ENCODE measurements at regions not wholly inside any gene's neighbourhood (a gene's known extent, or its start where the extent isn't known, plus 50 kb on each side); places are given as distances from the start of the nearest gene placed in this dataset.

DNA sequence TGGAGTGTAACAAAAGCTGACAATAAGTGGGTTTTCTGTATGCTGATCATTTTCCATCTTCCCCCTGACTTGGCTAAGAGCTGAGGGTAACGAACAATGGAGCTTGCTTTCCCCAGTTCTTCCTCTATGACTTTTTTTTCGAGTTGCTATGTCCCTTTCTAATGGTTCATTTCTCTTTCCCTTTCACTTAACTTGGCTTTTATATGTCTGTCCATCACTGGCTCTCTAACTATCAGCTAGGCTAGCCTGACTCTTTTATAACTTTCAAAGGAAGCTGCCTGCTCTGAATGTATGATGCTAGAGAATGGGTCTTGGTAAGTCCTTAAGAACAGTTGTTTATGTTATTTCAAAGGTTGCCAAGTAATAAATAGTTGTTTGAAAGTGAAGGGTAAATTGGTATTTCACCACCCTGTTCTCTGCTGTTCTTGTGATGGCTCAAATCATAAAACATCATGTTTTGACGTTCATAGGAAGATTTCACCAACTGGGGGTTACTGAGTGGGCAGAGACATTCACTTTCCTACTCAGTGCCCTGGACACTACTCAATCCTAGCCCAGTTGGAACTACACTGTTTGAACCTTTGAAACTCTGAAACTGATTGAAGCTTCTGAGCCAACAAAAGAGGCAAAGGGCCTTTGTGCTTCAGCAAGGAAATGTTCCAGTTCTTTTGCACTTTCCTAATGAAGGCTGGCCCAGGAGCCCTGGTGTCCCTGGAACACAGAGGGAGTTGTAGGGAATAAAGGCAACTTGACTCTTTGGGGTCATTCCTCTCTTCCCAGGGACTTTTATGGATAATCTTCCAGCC lies 85.4 kb upstream of the PHYHIPL start:
- Mint-ChIP-seq H3K4me3 (no peak overlapping the region), H3K36me3 (no peaks in the 10 kb centered on the region), H3K27ac (no peak overlapping the region), H3K27me3 (no peaks in the 10 kb centered on the region), H3K4me1 (no peaks in the 10 kb centered on the region), H3K9me3 (peaks cover 0 to 4% (median 0%) of the 10 kb centered on the region in 8 donors)
- no peak overlapping the region for H3K4me3 ChIP-seq (ENCODE audit: low read length in 2 of 2)
- H3K27ac ChIP-seq (ENCODE audit: low read depth, low read length): no peak overlapping the region
- no peak for DNase-seq
- ChIA-PET CTCF (ENCODE audit: partially characterized antibody) (no interaction called here), POLR2A (ENCODE audit: partially characterized antibody) (no interaction called here)
- H3K4me1 ChIP-seq (ENCODE audit: insufficient read depth, low read length): no peaks in the 10 kb centered on the region
- intact Hi-C loops (cut with micrococcal nuclease): no loop called here
- no peaks in the 10 kb centered on the region for H3K9me3 ChIP-seq (ENCODE audit: control insufficient read depth in 1 of 2, low read length in 2 of 2)
- H3K27me3 ChIP-seq (ENCODE audit: insufficient read depth, low read length): no peaks in the 10 kb centered on the region
- no peaks in the 10 kb centered on the region for H3K36me3 ChIP-seq (ENCODE audit: insufficient read depth, low read length)

DNA sequence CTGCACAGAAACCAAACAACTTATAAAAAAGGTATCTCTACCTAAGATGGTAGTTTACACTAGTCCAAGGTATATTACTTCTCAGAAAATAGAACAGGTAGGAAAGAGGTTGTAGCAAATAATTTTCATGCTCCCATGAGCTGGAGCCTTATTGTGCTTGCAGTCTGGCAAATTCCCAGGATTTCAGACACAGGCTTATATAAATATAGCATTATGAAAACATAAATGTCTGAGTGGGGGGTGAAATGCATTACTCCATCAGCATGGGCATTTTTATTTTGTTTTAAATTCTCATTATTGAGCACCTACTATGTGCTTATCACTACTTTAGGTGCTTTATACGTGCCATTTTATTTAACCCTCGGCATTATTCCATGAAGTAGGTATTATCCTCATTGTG lies 83.0 kb upstream of the PHYHIPL start:
- no peaks in the 10 kb centered on the region for H3K4me1 ChIP-seq (ENCODE audit: insufficient read depth, low read length)
- no peaks in the 10 kb centered on the region for H3K9me3 ChIP-seq (ENCODE audit: control insufficient read depth in 1 of 2, low read length in 2 of 2)
- H3K36me3 Mint-ChIP-seq: no peaks in the 10 kb centered on the region
- CTCF ChIA-PET (ENCODE audit: partially characterized antibody): no interaction called here
- H3K9me3 Mint-ChIP-seq: peaks cover 0 to 4% (median 0%) of the 10 kb centered on the region in 8 donors
- no peak overlapping the region for H3K4me3 Mint-ChIP-seq
- no peaks in the 10 kb centered on the region for H3K27me3 Mint-ChIP-seq
- H3K4me3 ChIP-seq (ENCODE audit: low read length in 2 of 2): no peak overlapping the region
- H3K27me3 ChIP-seq (ENCODE audit: insufficient read depth, low read length): no peaks in the 10 kb centered on the region
- POLR2A ChIA-PET (ENCODE audit: partially characterized antibody): no interaction called here
- H3K27ac Mint-ChIP-seq: no peak overlapping the region
- no peaks in the 10 kb centered on the region for H3K4me1 Mint-ChIP-seq
- intact Hi-C loops (cut with micrococcal nuclease): no loop called here
- no peak for DNase-seq
- H3K36me3 ChIP-seq (ENCODE audit: insufficient read depth, low read length): no peaks in the 10 kb centered on the region
- no peak overlapping the region for H3K27ac ChIP-seq (ENCODE audit: low read depth, low read length)

DNA sequence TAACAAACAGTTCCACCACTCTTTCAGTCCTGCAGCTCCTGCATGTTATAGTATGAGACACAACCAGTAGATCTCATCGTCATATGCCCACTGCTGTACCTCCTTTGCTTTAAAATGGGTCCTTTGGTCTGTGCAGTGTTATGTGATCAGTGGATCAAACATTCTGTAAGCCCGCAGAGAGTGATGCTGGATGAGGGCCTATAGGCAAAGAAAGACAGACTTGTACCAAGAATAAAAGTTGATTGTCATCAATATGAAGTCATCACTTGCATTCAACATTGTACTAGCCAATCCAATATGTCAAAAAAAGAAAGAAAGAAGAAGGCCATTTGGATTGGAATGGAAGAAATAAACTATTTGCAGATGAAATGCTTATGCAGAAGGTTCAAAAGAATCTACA lies 79.8 kb upstream of the PHYHIPL start:
- Mint-ChIP-seq H3K4me3 (no peak overlapping the region), H3K36me3 (no peaks in the 10 kb centered on the region), H3K9me3 (peaks cover 0 to 2% (median 0%) of the 10 kb centered on the region in 8 donors), H3K27me3 (no peaks in the 10 kb centered on the region), H3K27ac (no peak overlapping the region), H3K4me1 (no peaks in the 10 kb centered on the region)
- H3K27me3 ChIP-seq (ENCODE audit: insufficient read depth, low read length): no peaks in the 10 kb centered on the region
- POLR2A ChIA-PET (ENCODE audit: partially characterized antibody): no interaction called here
- CTCF ChIA-PET (ENCODE audit: partially characterized antibody): no interaction called here
- no peak for DNase-seq
- H3K27ac ChIP-seq (ENCODE audit: low read depth, low read length): no peak overlapping the region
- no peaks in the 10 kb centered on the region for H3K9me3 ChIP-seq (ENCODE audit: control insufficient read depth in 1 of 2, low read length in 2 of 2)
- no peaks in the 10 kb centered on the region for H3K4me1 ChIP-seq (ENCODE audit: insufficient read depth, low read length)
- intact Hi-C loops (cut with micrococcal nuclease): no loop called here
- no peak overlapping the region for H3K4me3 ChIP-seq (ENCODE audit: low read length in 2 of 2)
- no peaks in the 10 kb centered on the region for H3K36me3 ChIP-seq (ENCODE audit: insufficient read depth, low read length)

DNA sequence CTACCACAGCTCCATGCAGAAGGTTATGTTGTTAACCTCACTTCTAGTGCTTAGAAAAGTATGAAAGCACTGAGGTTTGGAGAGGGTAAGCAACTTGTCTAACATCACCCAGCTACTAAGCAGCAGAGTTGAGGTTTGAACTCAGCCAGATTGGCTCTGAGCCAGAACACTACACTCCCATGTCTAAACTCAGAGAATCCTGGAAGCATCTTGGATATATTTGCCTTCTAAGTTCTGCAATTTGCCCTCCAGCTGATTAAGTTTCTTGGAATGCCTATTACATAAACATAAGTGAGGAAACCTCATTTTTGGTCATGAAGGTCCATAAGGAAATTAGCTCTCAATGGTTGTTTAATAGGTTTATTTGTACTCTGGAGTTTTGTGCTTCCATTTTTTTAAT lies 78.1 kb upstream of the PHYHIPL start:
- no peak for DNase-seq
- no peak overlapping the region for H3K4me3 ChIP-seq (ENCODE audit: low read length in 2 of 2)
- no peaks in the 10 kb centered on the region for H3K4me1 Mint-ChIP-seq
- no peaks in the 10 kb centered on the region for H3K36me3 Mint-ChIP-seq
- no peaks in the 10 kb centered on the region for H3K36me3 ChIP-seq (ENCODE audit: insufficient read depth, low read length)
- no peaks in the 10 kb centered on the region for H3K9me3 ChIP-seq (ENCODE audit: control insufficient read depth in 1 of 2, low read length in 2 of 2)
- no peaks in the 10 kb centered on the region for H3K27me3 Mint-ChIP-seq
- no peaks in the 10 kb centered on the region for H3K27me3 ChIP-seq (ENCODE audit: insufficient read depth, low read length)
- no peaks in the 10 kb centered on the region for H3K4me1 ChIP-seq (ENCODE audit: insufficient read depth, low read length)
- H3K9me3 Mint-ChIP-seq: peaks cover 0 to 2% (median 0%) of the 10 kb centered on the region in 8 donors
- ChIA-PET CTCF (ENCODE audit: partially characterized antibody) (no interaction called here), POLR2A (ENCODE audit: partially characterized antibody) (no interaction called here)
- H3K4me3 Mint-ChIP-seq: no peak overlapping the region
- intact Hi-C loops (cut with micrococcal nuclease): no loop called here
- H3K27ac Mint-ChIP-seq: no peak overlapping the region
- no peak overlapping the region for H3K27ac ChIP-seq (ENCODE audit: low read depth, low read length)

DNA sequence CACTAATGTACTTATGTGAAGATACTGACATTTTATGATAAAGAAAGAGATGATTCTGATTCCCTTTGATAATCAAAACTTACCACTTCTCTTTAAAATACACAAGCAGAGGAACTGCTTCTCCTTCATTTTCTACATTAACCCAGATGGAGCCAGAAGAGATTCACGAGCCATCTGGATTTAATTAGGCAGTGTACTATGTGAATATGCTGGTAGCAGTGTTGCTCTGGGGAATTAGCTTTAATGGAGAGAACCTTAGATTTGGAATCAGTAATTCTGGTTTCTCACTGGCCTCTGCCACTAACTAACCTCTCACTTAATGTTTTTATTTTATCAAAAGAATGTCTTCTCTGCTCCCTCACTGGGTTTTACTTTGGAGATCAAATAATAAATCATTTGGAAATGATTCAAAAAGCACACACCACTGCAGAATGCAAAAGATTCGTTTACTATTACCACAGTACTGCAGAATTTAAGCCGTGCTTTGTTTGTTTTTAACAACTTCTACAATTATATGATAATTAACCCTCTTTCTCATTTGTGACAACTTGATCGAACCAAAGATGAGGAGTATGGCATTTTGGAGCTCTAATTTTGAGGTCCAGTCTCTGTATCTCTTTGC lies 77.5 kb upstream of the PHYHIPL start:
- CTCF ChIA-PET (ENCODE audit: partially characterized antibody): no interaction called here
- no peak for DNase-seq
- intact Hi-C loops (cut with micrococcal nuclease): no loop called here

DNA sequence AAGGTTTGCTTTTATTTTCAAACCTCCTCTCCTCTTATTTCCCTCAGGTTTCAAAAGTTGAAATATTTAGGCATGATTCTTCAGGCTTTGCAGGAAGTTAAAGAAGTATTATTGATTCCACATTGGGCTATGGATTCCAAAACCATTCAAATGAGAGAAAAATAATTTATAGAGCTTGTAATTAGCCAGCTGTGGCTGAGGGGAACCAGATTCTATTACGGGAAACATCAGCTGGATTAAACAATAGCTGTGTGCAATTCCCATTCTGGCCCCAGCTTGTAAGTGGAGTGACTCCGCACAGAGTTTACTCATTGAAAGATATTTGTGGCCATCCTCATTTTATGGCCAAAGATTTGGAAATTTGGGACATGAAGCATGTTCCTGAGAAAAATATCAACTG lies 77.0 kb upstream of the PHYHIPL start:
- H3K9me3 ChIP-seq (ENCODE audit: control insufficient read depth in 1 of 2, low read length in 2 of 2): no peaks in the 10 kb centered on the region
- no peak overlapping the region for H3K4me3 ChIP-seq (ENCODE audit: low read length in 2 of 2)
- no peaks in the 10 kb centered on the region for H3K36me3 ChIP-seq (ENCODE audit: insufficient read depth, low read length)
- Mint-ChIP-seq H3K27me3 (no peaks in the 10 kb centered on the region), H3K4me3 (no peak overlapping the region), H3K36me3 (no peaks in the 10 kb centered on the region), H3K27ac (no peak overlapping the region), H3K4me1 (no peaks in the 10 kb centered on the region), H3K9me3 (peaks cover 0 to 2% (median 0%) of the 10 kb centered on the region in 8 donors)
- DNase-seq: no peak
- no peaks in the 10 kb centered on the region for H3K27me3 ChIP-seq (ENCODE audit: insufficient read depth, low read length)
- H3K27ac ChIP-seq (ENCODE audit: low read depth, low read length): no peak overlapping the region
- ChIA-PET CTCF (ENCODE audit: partially characterized antibody) (no interaction called here), POLR2A (ENCODE audit: partially characterized antibody) (no interaction called here)
- intact Hi-C loops (cut with micrococcal nuclease): no loop called here
- no peaks in the 10 kb centered on the region for H3K4me1 ChIP-seq (ENCODE audit: insufficient read depth, low read length)

More for the DNA sequence above, 77.5 kb upstream of the PHYHIPL start:
- H3K4me3 ChIP-seq (ENCODE audit: low read length in 2 of 2): no peak overlapping the region
- no peak overlapping the region for H3K4me3 Mint-ChIP-seq
- H3K4me1 Mint-ChIP-seq: no peaks in the 10 kb centered on the region
- H3K36me3 ChIP-seq (ENCODE audit: insufficient read depth, low read length): no peaks in the 10 kb centered on the region
- no peaks in the 10 kb centered on the region for H3K27me3 Mint-ChIP-seq
- no peak overlapping the region for H3K27ac ChIP-seq (ENCODE audit: low read depth, low read length)
- H3K9me3 Mint-ChIP-seq: peaks cover 0 to 2% (median 0%) of the 10 kb centered on the region in 8 donors
- H3K27me3 ChIP-seq (ENCODE audit: insufficient read depth, low read length): no peaks in the 10 kb centered on the region
- no peak overlapping the region for H3K27ac Mint-ChIP-seq
- H3K9me3 ChIP-seq (ENCODE audit: control insufficient read depth in 1 of 2, low read length in 2 of 2): no peaks in the 10 kb centered on the region
- H3K36me3 Mint-ChIP-seq: no peaks in the 10 kb centered on the region
- POLR2A ChIA-PET (ENCODE audit: partially characterized antibody): no interaction called here
- no peaks in the 10 kb centered on the region for H3K4me1 ChIP-seq (ENCODE audit: insufficient read depth, low read length)

DNA sequence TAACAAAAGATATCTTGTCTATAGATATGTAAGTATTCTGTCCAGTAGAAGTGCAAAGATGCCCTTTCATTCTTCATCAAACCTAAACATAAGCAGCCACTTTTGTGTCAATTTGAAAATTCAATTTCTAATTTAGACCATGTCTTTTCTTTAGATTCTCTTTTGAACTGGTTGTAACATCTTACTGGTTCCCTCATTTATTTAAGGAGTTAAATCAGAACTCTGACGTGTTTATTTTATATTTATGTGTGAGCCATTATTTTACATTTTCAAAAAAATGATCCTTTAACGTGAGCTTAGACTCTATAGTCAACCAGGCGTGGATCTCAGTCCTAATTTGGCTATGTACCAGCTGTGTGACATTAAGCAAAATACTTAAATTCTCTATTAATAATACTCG lies 74.0 kb upstream of the PHYHIPL start:
- H3K27me3 Mint-ChIP-seq: no peaks in the 10 kb centered on the region
- H3K4me3 ChIP-seq (ENCODE audit: low read length in 2 of 2): no peak overlapping the region
- H3K36me3 Mint-ChIP-seq: no peaks in the 10 kb centered on the region
- H3K27ac Mint-ChIP-seq: no peak overlapping the region
- H3K27me3 ChIP-seq (ENCODE audit: insufficient read depth, low read length): no peaks in the 10 kb centered on the region
- peaks cover 0 to 2% (median 0%) of the 10 kb centered on the region in 8 donors for H3K9me3 Mint-ChIP-seq
- DNase-seq: no peak
- no peaks in the 10 kb centered on the region for H3K4me1 ChIP-seq (ENCODE audit: insufficient read depth, low read length)
- CTCF ChIA-PET (ENCODE audit: partially characterized antibody): no interaction called here
- intact Hi-C loops (cut with micrococcal nuclease): no loop called here
- no peak overlapping the region for H3K27ac ChIP-seq (ENCODE audit: low read depth, low read length)
- no peak overlapping the region for H3K4me3 Mint-ChIP-seq
- H3K9me3 ChIP-seq (ENCODE audit: control insufficient read depth in 1 of 2, low read length in 2 of 2): no peaks in the 10 kb centered on the region
- POLR2A ChIA-PET (ENCODE audit: partially characterized antibody): no interaction called here
- H3K36me3 ChIP-seq (ENCODE audit: insufficient read depth, low read length): no peaks in the 10 kb centered on the region
- no peaks in the 10 kb centered on the region for H3K4me1 Mint-ChIP-seq
